ENCODE measurements at regions not wholly inside any gene's neighbourhood (a gene's known extent, or its start where the extent isn't known, plus 50 kb on each side); places are given as distances from the start of the nearest gene placed in this dataset.
A peak's percentile ranks its signal among the peaks of the same experiment; 100 is the strongest.

GRCh38 chrX:57204306-57204705 is 67.1 kb upstream of the SPIN2A start:
- WGBS (ENCODE audit: insufficient coverage, insufficient read length), result no CpG with 5 or more reads among the region's 1 CpG
- H3K4me1 ChIP-seq (ENCODE audit: control insufficient read depth, insufficient read depth, low read length), result no peaks in the 10 kb centered on the region
- no peaks in the 10 kb centered on the region for H3K27me3 ChIP-seq (ENCODE audit: control insufficient read depth, insufficient read depth, low read length)
- H3K27ac ChIP-seq (ENCODE audit: low read length), result no peak overlapping the region
- no peak overlapping the region for H3K4me3 ChIP-seq (ENCODE audit: low read length)
- no peaks in the 10 kb centered on the region for H3K36me3 ChIP-seq (ENCODE audit: control insufficient read depth, insufficient read depth, low read length)
- no peak for DNase-seq (ENCODE audit: low read depth, low spot score)
- H3K9me3 ChIP-seq (ENCODE audit: control insufficient read depth, insufficient read depth, low read length), result no peaks in the 10 kb centered on the region

DNA sequence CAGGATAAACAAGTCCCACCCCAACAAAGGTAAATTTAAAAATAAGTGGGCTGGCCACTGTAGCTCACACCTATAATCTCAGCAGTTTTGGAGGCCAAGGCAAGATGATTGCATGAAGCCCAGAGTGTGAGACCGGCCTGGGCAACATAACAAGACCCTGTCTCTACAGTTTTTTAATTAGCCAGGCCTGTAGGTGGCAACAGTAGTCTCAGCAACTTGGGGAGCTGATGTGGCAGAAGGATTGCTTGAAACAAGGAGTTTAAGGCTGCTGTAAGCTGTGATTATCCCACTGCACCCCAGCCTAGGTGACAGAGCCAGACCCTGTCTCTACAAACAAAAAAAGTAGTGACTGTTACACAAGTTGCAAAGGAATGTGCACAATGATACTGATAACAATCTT is 74.6 kb upstream of the FAAH2 start:
- H3K4me1 ChIP-seq (ENCODE audit: control insufficient read depth, insufficient read depth, low read length), result no peaks in the 10 kb centered on the region
- no CpG with 5 or more reads among the region's 1 CpG for WGBS (ENCODE audit: insufficient coverage, insufficient read length)
- no peak overlapping the region for H3K4me3 ChIP-seq (ENCODE audit: low read length)
- H3K27me3 ChIP-seq (ENCODE audit: control insufficient read depth, insufficient read depth, low read length), result no peaks in the 10 kb centered on the region
- no peaks in the 10 kb centered on the region for H3K9me3 ChIP-seq (ENCODE audit: control insufficient read depth, insufficient read depth, low read length)
- H3K36me3 ChIP-seq (ENCODE audit: control insufficient read depth, insufficient read depth, low read length), result no peaks in the 10 kb centered on the region
- no peak for DNase-seq (ENCODE audit: low read depth, low spot score)
- H3K27ac ChIP-seq (ENCODE audit: low read length), result no peak overlapping the region

DNA sequence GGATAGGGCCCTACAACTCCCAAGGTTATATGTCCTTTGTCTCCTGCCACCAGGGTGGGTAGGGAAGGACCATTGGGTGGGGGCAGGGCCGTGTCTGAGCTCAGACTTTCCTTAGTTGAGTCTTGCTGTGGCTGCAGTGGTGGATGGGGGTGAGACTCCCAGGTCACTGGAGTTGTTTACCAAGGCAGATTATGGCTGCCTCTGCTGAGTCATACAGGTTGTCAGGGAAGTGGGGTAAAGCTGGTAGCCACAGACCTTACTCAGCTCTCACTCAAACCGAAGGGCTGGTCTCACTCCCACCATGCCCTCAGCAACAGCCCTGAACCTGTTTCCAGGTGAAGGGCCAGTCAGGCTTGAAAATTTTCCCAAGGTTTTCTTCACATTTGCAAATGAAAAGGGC is 58.8 kb upstream of the FAAH2 start:
- Histone ChIP-seq H3K4me1 (ENCODE audit: control insufficient read depth, insufficient read depth, low read length) (peaks cover 1% of the 10 kb centered on the region; the same call in 1 of the 2 replicates), H3K4me3 (ENCODE audit: low read length) (no peak overlapping the region), H3K27me3 (ENCODE audit: control insufficient read depth, insufficient read depth, low read length) (no peaks in the 10 kb centered on the region), H3K27ac (ENCODE audit: low read length) (no peak overlapping the region), H3K36me3 (ENCODE audit: control insufficient read depth, insufficient read depth, low read length) (no peaks in the 10 kb centered on the region), H3K9me3 (ENCODE audit: control insufficient read depth, insufficient read depth, low read length) (no peaks in the 10 kb centered on the region)
- DNase-seq (ENCODE audit: low read depth, low spot score), result peak; percentile 7
- WGBS (ENCODE audit: insufficient coverage, insufficient read length), result no CpG with 5 or more reads among the region's 2 CpGs

- no peaks in the 10 kb centered on the region for H3K9me3 ChIP-seq (ENCODE audit: control insufficient read depth, insufficient read depth, low read length)
- no CpG with 5 or more reads among the region's 3 CpGs for WGBS (ENCODE audit: insufficient coverage, insufficient read length)
These were observed 53.7 kb upstream of the FAAH2 start for GRCh38 chrX:57232658-57233360.

More at GRCh38 chrX:57232658-57233360, 53.7 kb upstream of the FAAH2 start:
- DNase-seq (ENCODE audit: low read depth, low spot score), result no peak
- Histone ChIP-seq H3K4me3 (ENCODE audit: low read length) (no peak overlapping the region), H3K36me3 (ENCODE audit: control insufficient read depth, insufficient read depth, low read length) (no peaks in the 10 kb centered on the region), H3K27ac (ENCODE audit: low read length) (no peak overlapping the region), H3K4me1 (ENCODE audit: control insufficient read depth, insufficient read depth, low read length) (0 out of 2 replicates have a peak, but pooled peaks cover 1% of the 10 kb centered on the region), H3K27me3 (ENCODE audit: control insufficient read depth, insufficient read depth, low read length) (no peaks in the 10 kb centered on the region)

All from iPS DF 6.9 (cell line).